ENCODE measurements at regions not wholly inside any gene's neighbourhood (a gene's known extent, or its start where the extent isn't known, plus 50 kb on each side); places are given as distances from the start of the nearest gene placed in this dataset.
A peak's percentile ranks its signal among the peaks of the same experiment; 100 is the strongest.
"Not testable (repeated sequence)": the region's sequence is repeated elsewhere in the genome, so short reads cannot be mapped to it uniquely, and the experiment has no call there.

- Histone ChIP-seq H3K27ac (ENCODE audit: low read depth, low read length) (peak overlapping the region; percentile 80), H3K27me3 (ENCODE audit: control insufficient read depth, insufficient read depth, low read length) (peaks cover 2% of the 10 kb centered on the region)
- WGBS (ENCODE audit: insufficient coverage) = 0% methylated on average over 87 of the region's 97 CpGs
Measured at GRCh38 chr2:174682578-174683391, 81.5 kb downstream of the CHRNA1 start.

DNA sequence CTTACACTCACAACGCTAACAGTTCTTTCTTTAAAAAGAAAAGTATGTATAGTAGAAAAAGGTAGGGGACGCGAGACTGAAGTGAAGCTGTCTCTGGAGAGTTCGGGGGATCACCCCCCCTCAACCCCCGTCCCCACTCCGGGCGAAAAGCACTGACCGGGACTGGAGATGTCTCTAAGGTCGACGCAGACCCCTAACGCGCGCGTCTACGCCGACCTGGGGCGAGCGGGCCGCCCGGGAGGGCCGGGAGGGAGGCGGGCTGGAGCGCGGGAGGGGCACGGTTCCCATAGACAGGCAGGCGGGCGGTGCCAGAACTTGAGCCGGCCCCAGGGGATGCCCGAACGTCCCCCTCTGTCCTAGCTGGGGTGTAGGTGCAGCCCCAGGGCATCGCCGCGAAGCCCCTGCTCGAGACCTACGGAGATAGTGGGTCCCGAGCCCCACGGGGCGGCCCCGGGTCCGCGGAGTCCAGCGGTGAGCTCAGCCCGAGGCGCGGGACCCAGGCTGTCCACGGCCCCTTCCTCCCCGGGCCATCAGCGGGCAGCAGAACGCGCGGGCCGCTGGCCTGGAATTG lies 82.2 kb downstream of the CHRNA1 start:
- 0% methylated on average over 49 of the region's 52 CpGs for WGBS (ENCODE audit: insufficient coverage)
- DNase-seq (ENCODE audit: low read depth in 4 of 6, low spot score in 6 of 6) = peak in 3 of 6 donors; percentile 11 to 55 (median 38)
- Histone ChIP-seq H3K27me3 (ENCODE audit: control insufficient read depth, insufficient read depth, low read length) (peaks cover 2% of the 10 kb centered on the region), H3K4me1 (ENCODE audit: control insufficient read depth, insufficient read depth, low read length) (peaks cover 16% of the 10 kb centered on the region), H3K27ac (ENCODE audit: low read depth, low read length) (peak overlapping the region; percentile 79), H3K36me3 (ENCODE audit: control insufficient read depth, insufficient read depth, low read length) (no peaks in the 10 kb centered on the region), H3K9me3 (ENCODE audit: control insufficient read depth, insufficient read depth, low read length) (no peaks in the 10 kb centered on the region), H3K4me3 (ENCODE audit: low read depth, low read length) (peak overlapping the region; percentile 76)

More at GRCh38 chr2:174682578-174683391, 81.5 kb downstream of the CHRNA1 start:
- H3K4me1 ChIP-seq (ENCODE audit: control insufficient read depth, insufficient read depth, low read length) = peaks cover 16% of the 10 kb centered on the region
- peak in 3 of 6 donors; percentile 36 to 85 (median 72) for DNase-seq (ENCODE audit: low read depth in 4 of 6, low spot score in 6 of 6)
- peak overlapping the region; percentile 76 for H3K4me3 ChIP-seq (ENCODE audit: low read depth, low read length)
- no peaks in the 10 kb centered on the region for H3K36me3 ChIP-seq (ENCODE audit: control insufficient read depth, insufficient read depth, low read length)
- no peaks in the 10 kb centered on the region for H3K9me3 ChIP-seq (ENCODE audit: control insufficient read depth, insufficient read depth, low read length)

- Histone ChIP-seq H3K36me3 (ENCODE audit: control insufficient read depth, insufficient read depth, low read length) (no peaks in the 10 kb centered on the region), H3K4me3 (ENCODE audit: low read depth, low read length) (peak overlapping the region; percentile 76), H3K4me1 (ENCODE audit: control insufficient read depth, insufficient read depth, low read length) (peaks cover 16% of the 10 kb centered on the region), H3K9me3 (ENCODE audit: control insufficient read depth, insufficient read depth, low read length) (no peaks in the 10 kb centered on the region), H3K27ac (ENCODE audit: low read depth, low read length) (peak overlapping the region; percentile 79), H3K27me3 (ENCODE audit: control insufficient read depth, insufficient read depth, low read length) (peaks cover 2% of the 10 kb centered on the region)
- peak in 2 of 6 donors; percentile 17 to 48 for DNase-seq (ENCODE audit: low read depth in 4 of 6, low spot score in 6 of 6)
- 29% methylated on average over 14 of the region's 18 CpGs for WGBS (ENCODE audit: insufficient coverage)
Measured at GRCh38 chr2:174681099-174682006, 82.9 kb downstream of the CHRNA1 start.

GRCh38 chr2:174680221-174680620 lies 82.6 kb upstream of the WIPF1 start:
- H3K9me3 ChIP-seq (ENCODE audit: control insufficient read depth, insufficient read depth, low read length) = no peaks in the 10 kb centered on the region
- H3K4me3 ChIP-seq (ENCODE audit: low read depth, low read length) = no peak overlapping the region
- no peaks in the 10 kb centered on the region for H3K36me3 ChIP-seq (ENCODE audit: control insufficient read depth, insufficient read depth, low read length)
- peaks cover 16% of the 10 kb centered on the region for H3K4me1 ChIP-seq (ENCODE audit: control insufficient read depth, insufficient read depth, low read length)
- no CpG with 5 or more reads among the region's 2 CpGs for WGBS (ENCODE audit: insufficient coverage)
- no peak for DNase-seq (ENCODE audit: low read depth in 4 of 6, low spot score in 6 of 6)
- no peak overlapping the region for H3K27ac ChIP-seq (ENCODE audit: low read depth, low read length)
- peaks cover 2% of the 10 kb centered on the region for H3K27me3 ChIP-seq (ENCODE audit: control insufficient read depth, insufficient read depth, low read length)

GRCh38 chr2:174678395-174678794 lies 80.8 kb upstream of the WIPF1 start:
- WGBS (ENCODE audit: insufficient coverage) = no CpG with 5 or more reads among the region's 2 CpGs
- Histone ChIP-seq H3K9me3 (ENCODE audit: control insufficient read depth, insufficient read depth, low read length) (no peaks in the 10 kb centered on the region), H3K36me3 (ENCODE audit: control insufficient read depth, insufficient read depth, low read length) (no peaks in the 10 kb centered on the region), H3K27me3 (ENCODE audit: control insufficient read depth, insufficient read depth, low read length) (peaks cover 2% of the 10 kb centered on the region), H3K27ac (ENCODE audit: low read depth, low read length) (no peak overlapping the region), H3K4me3 (ENCODE audit: low read depth, low read length) (no peak overlapping the region), H3K4me1 (ENCODE audit: control insufficient read depth, insufficient read depth, low read length) (peaks cover 15% of the 10 kb centered on the region)
- no peak for DNase-seq (ENCODE audit: low read depth in 4 of 6, low spot score in 6 of 6)

DNA sequence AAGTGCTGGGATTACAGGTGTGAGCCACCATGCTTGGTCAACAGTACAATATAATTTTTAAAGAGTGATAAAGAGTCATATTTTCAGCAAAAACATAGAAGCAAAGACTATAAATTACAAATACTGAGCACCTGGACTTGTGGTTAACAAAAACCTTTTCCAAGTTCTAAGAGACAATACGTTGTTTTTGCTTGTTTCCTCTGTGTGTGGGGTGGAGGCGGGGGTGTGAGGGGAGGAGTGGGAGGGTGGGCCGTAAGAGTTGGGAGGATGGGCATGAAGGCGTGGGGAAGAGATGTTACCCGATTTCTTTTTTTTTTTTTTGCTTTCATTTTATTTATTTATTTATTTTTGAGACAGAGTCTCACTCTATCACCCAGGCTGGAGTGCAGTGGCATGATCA lies 78.0 kb upstream of the WIPF1 start:
- WGBS (ENCODE audit: insufficient coverage) = no CpG with 5 or more reads among the region's 5 CpGs
- H3K36me3 ChIP-seq (ENCODE audit: control insufficient read depth, insufficient read depth, low read length) = no peaks in the 10 kb centered on the region
- H3K9me3 ChIP-seq (ENCODE audit: control insufficient read depth, insufficient read depth, low read length) = no peaks in the 10 kb centered on the region
- no peak overlapping the region for H3K4me3 ChIP-seq (ENCODE audit: low read depth, low read length)
- H3K4me1 ChIP-seq (ENCODE audit: control insufficient read depth, insufficient read depth, low read length) = no peaks in the 10 kb centered on the region
- no peak for DNase-seq (ENCODE audit: low read depth in 4 of 6, low spot score in 6 of 6)
- H3K27me3 ChIP-seq (ENCODE audit: control insufficient read depth, insufficient read depth, low read length) = peaks cover 2% of the 10 kb centered on the region
- no peak overlapping the region for H3K27ac ChIP-seq (ENCODE audit: low read depth, low read length)

GRCh38 chr2:174673876-174674275 lies 76.3 kb upstream of the WIPF1 start:
- Histone ChIP-seq H3K9me3 (ENCODE audit: control insufficient read depth, insufficient read depth, low read length) (no peaks in the 10 kb centered on the region), H3K27ac (ENCODE audit: low read depth, low read length) (peak overlapping the region; percentile 25), H3K36me3 (ENCODE audit: control insufficient read depth, insufficient read depth, low read length) (no peaks in the 10 kb centered on the region), H3K4me3 (ENCODE audit: low read depth, low read length) (no peak overlapping the region), H3K4me1 (ENCODE audit: control insufficient read depth, insufficient read depth, low read length) (peaks cover 8% of the 10 kb centered on the region), H3K27me3 (ENCODE audit: control insufficient read depth, insufficient read depth, low read length) (no peaks in the 10 kb centered on the region)
- DNase-seq (ENCODE audit: low read depth in 4 of 6, low spot score in 6 of 6) = no peak
- WGBS (ENCODE audit: insufficient coverage) = no CpG with 5 or more reads among the region's 3 CpGs

DNA sequence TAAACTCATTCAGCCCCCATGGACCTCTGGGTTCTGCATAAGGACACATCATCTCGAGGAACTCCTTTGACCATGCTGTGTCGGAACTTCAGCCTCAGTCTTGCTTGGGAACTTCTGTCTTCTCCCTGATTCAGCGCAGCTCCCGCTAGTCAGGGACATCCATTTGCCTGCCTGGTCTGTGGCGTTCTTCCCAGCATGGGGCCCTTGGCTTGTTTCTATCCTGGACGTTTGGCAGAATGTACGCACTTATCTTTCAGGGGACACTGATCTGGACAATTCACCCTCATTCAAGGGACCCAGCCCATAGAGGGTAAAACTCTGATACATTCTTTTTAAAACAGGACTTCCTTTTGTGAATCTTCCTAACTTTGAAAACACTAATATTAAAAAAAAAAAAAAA lies 75.8 kb upstream of the WIPF1 start:
- H3K9me3 ChIP-seq (ENCODE audit: control insufficient read depth, insufficient read depth, low read length) = no peaks in the 10 kb centered on the region
- no peak for DNase-seq (ENCODE audit: low read depth in 4 of 6, low spot score in 6 of 6)
- H3K4me1 ChIP-seq (ENCODE audit: control insufficient read depth, insufficient read depth, low read length) = peaks cover 8% of the 10 kb centered on the region
- H3K36me3 ChIP-seq (ENCODE audit: control insufficient read depth, insufficient read depth, low read length) = no peaks in the 10 kb centered on the region
- H3K27me3 ChIP-seq (ENCODE audit: control insufficient read depth, insufficient read depth, low read length) = no peaks in the 10 kb centered on the region
- no peak overlapping the region for H3K4me3 ChIP-seq (ENCODE audit: low read depth, low read length)
- 73% methylated on average over 7 of the region's 7 CpGs for WGBS (ENCODE audit: insufficient coverage)
- no peak overlapping the region for H3K27ac ChIP-seq (ENCODE audit: low read depth, low read length)

GRCh38 chr2:174671532-174671931 lies 73.9 kb upstream of the WIPF1 start:
- DNase-seq (ENCODE audit: low read depth in 4 of 6, low spot score in 6 of 6); H3K27me3 ChIP-seq (ENCODE audit: control insufficient read depth, insufficient read depth, low read length); H3K9me3 ChIP-seq (ENCODE audit: control insufficient read depth, insufficient read depth, low read length); H3K4me3 ChIP-seq (ENCODE audit: low read depth, low read length); H3K36me3 ChIP-seq (ENCODE audit: control insufficient read depth, insufficient read depth, low read length); H3K27ac ChIP-seq (ENCODE audit: low read depth, low read length): not testable (repeated sequence)
- WGBS (ENCODE audit: insufficient coverage) = 91% methylated on average over 9 of the region's 10 CpGs
- H3K4me1 ChIP-seq (ENCODE audit: control insufficient read depth, insufficient read depth, low read length) = peaks cover 23% of the 10 kb centered on the region
